SK-N-SH (cell line): ENCODE measurements at regions not wholly inside any gene's neighbourhood (a gene's known extent, or its start where the extent isn't known, plus 50 kb on each side); places are given as distances from the start of the nearest gene placed in this dataset.
A peak's percentile ranks its signal among the peaks of the same experiment; 100 is the strongest.

Experiments
- CTCF ChIA-PET: fragments of 300-600, 350-600 bp; formaldehyde crosslinking; extraction: SDS; loops from one replicate; lab custom pipeline; 2021; lab: Yijun Ruan, JAX
- POLR2A ChIA-PET: fragments of 350-600 bp; sonication (Branson Sonifier 250); formaldehyde crosslinking; extraction: SDS; loops from one replicate; lab custom pipeline; 2020; ENCODE audit warnings: antibody characterized with exemption, inconsistent platforms; lab: Yijun Ruan, JAX
- DNase-seq: peaks from one replicate; pipeline ENCODE4 v3.0.0; 2012
- H2AFZ ChIP-seq: fragments of 200-600 bp; sonication (generic); 2 replicates; pipeline ENCODE4 v1.8.1; 2016; ENCODE audit warnings: antibody characterized with exemption, mild to moderate bottlenecking, low read depth
- H3F3A ChIP-seq: fragments of 200-600 bp; sonication (generic); replicated peaks from 2 replicates; pipeline ENCODE3; 2016; ENCODE audit warnings: antibody characterized with exemption, mild to moderate bottlenecking; ENCODE audit not compliant: insufficient read depth
- H3K27ac ChIP-seq, 2 experiments: fragments of 200-500 bp in 1 of 2; fragments of 200-600 bp in 1 of 2; sonication (Bioruptor generic) in 1 of 2; sonication (generic), shearing (Covaris generic) in 1 of 2; 2 replicates each; pipeline versions ENCODE4 v1.5.1 to v1.6.1; 2014 to 2016; ENCODE audit warnings: low read depth in 2 of 2, inconsistent platforms in 1 of 2, low read length in 1 of 2, mild to moderate bottlenecking in 1 of 2, mixed read lengths in 1 of 2
- H3K27me3 ChIP-seq: fragments of 200-600 bp; sonication (generic), shearing (Covaris generic); 2 replicates; pipeline ENCODE4 v1.6.1; 2016; ENCODE audit warnings: mixed run types; ENCODE audit not compliant: insufficient read depth
- H3K36me3 ChIP-seq, 2 experiments: fragments of 200-500 bp in 1 of 2; fragments of 200-600 bp in 1 of 2; sonication (Bioruptor generic) in 1 of 2; sonication (generic) in 1 of 2; replicated peaks in 1 of 2; 2 replicates each; pipeline versions ENCODE3 to v1.5.1; 2014 to 2016; ENCODE audit warnings: low read length in 1 of 2, mild to moderate bottlenecking in 1 of 2; ENCODE audit not compliant: insufficient read depth in 2 of 2, control insufficient read depth in 1 of 2
- H3K4me1 ChIP-seq, 2 experiments: fragments of 200-500 bp in 1 of 2; fragments of 200-600 bp in 1 of 2; sonication (Bioruptor generic) in 1 of 2; sonication (generic), shearing (Covaris generic) in 1 of 2; 2 replicates each; pipeline versions ENCODE4 v1.5.1 to v1.6.1; 2014 to 2016; ENCODE audit warnings: low read depth in 1 of 2, low read length in 1 of 2, mixed run types in 1 of 2; ENCODE audit not compliant: insufficient read depth in 2 of 2, control insufficient read depth in 1 of 2
- H3K4me2 ChIP-seq: fragments of 200-600 bp; sonication (generic), shearing (Covaris generic); 2 replicates; pipeline ENCODE4 v1.6.1; 2017; ENCODE audit warnings: mixed run types
- H3K4me3 ChIP-seq, 2 experiments: fragments of 200-500 bp in 1 of 2; fragments of 200-600 bp in 1 of 2; sonication (Bioruptor generic) in 1 of 2; sonication (generic), shearing (Covaris generic) in 1 of 2; 2 replicates each; pipeline versions ENCODE4 v1.5.1 to v1.8.1; 2014 to 2016; ENCODE audit warnings: low read depth in 2 of 2, inconsistent platforms in 1 of 2, low read length in 1 of 2, mild to moderate bottlenecking in 1 of 2, mixed read lengths in 1 of 2, moderate library complexity in 1 of 2
- H3K79me2 ChIP-seq: fragments of 200-600 bp; sonication (generic); 2 replicates; pipeline ENCODE4 v1.8.1; 2017; ENCODE audit warnings: mild to moderate bottlenecking; ENCODE audit not compliant: insufficient read depth
- H3K9ac ChIP-seq: fragments of 200-600 bp; sonication (generic); 2 replicates; pipeline ENCODE4 v1.6.1; 2017; ENCODE audit warnings: mixed run types
- H3K9me2 ChIP-seq: fragments of 200-600 bp; sonication (generic); 2 replicates; pipeline ENCODE4 v1.6.1; 2017; ENCODE audit warnings: mixed run types
- H3K9me3 ChIP-seq: fragments of 200-600 bp; sonication (generic); 2 replicates; pipeline ENCODE4 v1.6.1; 2017; ENCODE audit warnings: mixed run types, mild to moderate bottlenecking, moderate library complexity
- H4K20me1 ChIP-seq: fragments of 200-600 bp; sonication (generic); 2 replicates; pipeline ENCODE4 v1.6.1; 2017; ENCODE audit warnings: mild to moderate bottlenecking, mixed run types; ENCODE audit not compliant: insufficient read depth
- CTCF ChIP-seq: fragments of 200-600 bp; sonication (generic); IDR thresholded peaks from 2 replicates; pipeline ENCODE4 v1.6.1; 2017; ENCODE audit warnings: antibody characterized with exemption, mild to moderate bottlenecking, moderate library complexity
- ELF1 ChIP-seq: IDR thresholded peaks from 2 replicates; pipeline ENCODE4 v1.4.0; 2012
- EZH2phosphoT487 ChIP-seq: fragments of 200-600 bp; sonication (generic); IDR thresholded peaks from 2 replicates; pipeline ENCODE4 v1.6.1; 2017; ENCODE audit warnings: low read depth, mixed run types, mild to moderate bottlenecking, antibody characterized with exemption, moderate library complexity, borderline replicate concordance
- FOXJ3 ChIP-seq: sonication (generic); formaldehyde crosslinking; IDR thresholded peaks from 2 replicates; pipeline ENCODE4 v1.5.1; 2020; ENCODE audit warnings: mild to moderate bottlenecking, missing genetic modification reagents
- GATA2 ChIP-seq: sonication (generic); formaldehyde crosslinking; IDR thresholded peaks from 2 replicates; pipeline ENCODE4 v1.5.0; 2020; ENCODE audit warnings: mild to moderate bottlenecking, missing genetic modification reagents
- IRF3 ChIP-seq: fragments of 150-350 bp; IDR thresholded peaks from 2 replicates; pipeline ENCODE4 v1.6.1; 2016; ENCODE audit warnings: mild to moderate bottlenecking, low read depth, low read length
- JUND ChIP-seq: IDR thresholded peaks from 2 replicates; pipeline ENCODE4 v1.4.0; 2012
- MXI1 ChIP-seq: IDR thresholded peaks from 2 replicates; pipeline ENCODE4 v1.6.1; 2012; ENCODE audit warnings: mild to moderate bottlenecking, low read depth, low read length, improper control_type of control experiment
- NFIC ChIP-seq: IDR thresholded peaks from 2 replicates; pipeline ENCODE4 v1.4.0; 2012; ENCODE audit warnings: borderline replicate concordance
- NRF1 ChIP-seq: IDR thresholded peaks from 2 replicates; pipeline ENCODE4 v1.6.1; 2012; ENCODE audit warnings: low read depth, mild to moderate bottlenecking, low read length
- RAD21 ChIP-seq: IDR thresholded peaks from 2 replicates; pipeline ENCODE4 v1.6.1; 2012; ENCODE audit warnings: mild to moderate bottlenecking, low read length
- RFX5 ChIP-seq: IDR thresholded peaks from 2 replicates; pipeline ENCODE4 v1.6.1; 2012; ENCODE audit warnings: mild to moderate bottlenecking, improper control_type of control experiment, low read length
- RXRA ChIP-seq: IDR thresholded peaks from 2 replicates; pipeline ENCODE4 v1.4.0; 2012; ENCODE audit warnings: low read depth, mild to moderate bottlenecking, borderline replicate concordance
- TAF1 ChIP-seq: IDR thresholded peaks from 2 replicates; pipeline ENCODE4 v1.6.1; 2012; ENCODE audit warnings: low read depth, mild to moderate bottlenecking, low read length, moderate library complexity, borderline replicate concordance
- TCF12 ChIP-seq: IDR thresholded peaks from 2 replicates; pipeline ENCODE4 v1.4.0; 2012
- TEAD4 ChIP-seq: IDR thresholded peaks from 2 replicates; pipeline ENCODE4 v1.4.0; 2012; ENCODE audit warnings: mild to moderate bottlenecking, borderline replicate concordance; ENCODE audit not compliant: insufficient read depth
- USF1 ChIP-seq: IDR thresholded peaks from 2 replicates; pipeline ENCODE4 v1.4.0; 2012; ENCODE audit warnings: low read depth, borderline replicate concordance
- YY1 ChIP-seq: IDR thresholded peaks from 2 replicates; pipeline ENCODE4 v1.4.0; 2012; ENCODE audit warnings: low read depth, mild to moderate bottlenecking
- WGBS: methylation state at CpG from one replicate; pipeline ENCODE4 v1.1.6; 2017; ENCODE audit warnings: low lambda C conversion rate; 5-methylcytosine and 5-hydroxymethylcytosine counted together

- no peak overlapping the region for H3K27ac ChIP-seq
- no peaks in the 10 kb centered on the region for H4K20me1 ChIP-seq
- H2AFZ ChIP-seq: no peak overlapping the region
- ChIA-PET POLR2A (no interaction called here), CTCF (interaction anchor here (0.7 to 1.7 kb wide), 4 partner anchors 12 to 469 kb away, joined by 3 to 4 read pairs (median 3); no protein-coding TSS in a partner anchor)
- DNase-seq: no peak
- TF ChIP-seq NRF1 (no peak), RFX5 (no peak), USF1 (no peak), GATA2 (CRISPR knock-in tag) (peak; percentile 41; the same call in 1 of the 2 replicates)
- TF ChIP-seq, all 33 proteins: peak for 1
- Histone ChIP-seq H3K79me2 (no peaks in the 10 kb centered on the region), H3K9me2 (no peaks in the 10 kb centered on the region; the same call in 1 of the 2 replicates), H3K27me3 (no peaks in the 10 kb centered on the region), H3K4me3 (no peak overlapping the region), H3K4me2 (no peak overlapping the region), H3K36me3 (no peaks in the 10 kb centered on the region), H3K9ac (no peak overlapping the region), H3K4me1 (peaks cover 0 to 2% of the 10 kb centered on the region in 2 experiments; a peak in 1 of 4 replicates), H3K9me3 (peaks cover 10% of the 10 kb centered on the region; the same call in 1 of the 2 replicates), H3F3A (no peaks in the 10 kb centered on the region)
- WGBS: 24% methylated on average over 3 of the region's 3 CpGs
Observed at GRCh38 chr7:10239695-10240345, 733.9 kb upstream of the PHF14 start.

GRCh38 chr7:10245406-10245805 is 728.3 kb upstream of the PHF14 start:
- no peak overlapping the region for H3K4me2 ChIP-seq
- no peak overlapping the region for H3K9ac ChIP-seq
- no peaks in the 10 kb centered on the region for H3K4me1 ChIP-seq
- H3K27me3 ChIP-seq: no peaks in the 10 kb centered on the region
- no peak overlapping the region for H3K27ac ChIP-seq
- no peaks in the 10 kb centered on the region for H4K20me1 ChIP-seq
- no peaks in the 10 kb centered on the region for H3F3A ChIP-seq
- TF ChIP-seq MXI1: no peak
- no peak for TF ChIP-seq RXRA
- TF ChIP-seq IRF3: no peak
- DNase-seq: no peak
- no peaks in the 10 kb centered on the region for H3K36me3 ChIP-seq
- peaks cover 3% of the 10 kb centered on the region; the same call in 1 of the 2 replicates for H3K9me3 ChIP-seq
- no peak overlapping the region for H3K4me3 ChIP-seq
- no peaks in the 10 kb centered on the region for H3K9me2 ChIP-seq
- POLR2A ChIA-PET: no interaction called here
- no peak overlapping the region for H2AFZ ChIP-seq
- H3K79me2 ChIP-seq: no peaks in the 10 kb centered on the region
- CTCF ChIA-PET: no interaction called here

GRCh38 chr7:10257438-10257837 is 716.2 kb upstream of the PHF14 start:
- no peaks in the 10 kb centered on the region for H3K4me1 ChIP-seq
- CTCF ChIA-PET: no interaction called here
- no peak overlapping the region for H3K9ac ChIP-seq
- WGBS: 35% methylated on average over 5 of the region's 5 CpGs
- DNase-seq: no peak
- H3F3A ChIP-seq: no peaks in the 10 kb centered on the region
- peaks cover 19% of the 10 kb centered on the region; the same call in 1 of the 2 replicates for H3K9me3 ChIP-seq
- no peak overlapping the region for H3K4me3 ChIP-seq
- no peaks in the 10 kb centered on the region for H3K27me3 ChIP-seq
- no peaks in the 10 kb centered on the region for H3K36me3 ChIP-seq
- POLR2A ChIA-PET: no interaction called here
- no peak overlapping the region for H2AFZ ChIP-seq
- H3K4me2 ChIP-seq: no peak overlapping the region
- H3K27ac ChIP-seq: no peak overlapping the region
- H3K79me2 ChIP-seq: no peaks in the 10 kb centered on the region
- H3K9me2 ChIP-seq: no peaks in the 10 kb centered on the region
- no peaks in the 10 kb centered on the region for H4K20me1 ChIP-seq
- TF ChIP-seq USF1 (no peak), JUND (no peak), ELF1 (no peak), RFX5 (no peak), EZH2phosphoT487 (no peak), TEAD4 (no peak), TCF12 (no peak), RAD21 (no peak), NFIC (no peak), FOXJ3 (CRISPR knock-in tag) (no peak), TAF1 (no peak), YY1 (no peak), CTCF (no peak)
